Right renal cortex interstitium (tissue), 3 donors: ENCODE measurements at regions not wholly inside any gene's neighbourhood (a gene's known extent, or its start where the extent isn't known, plus 50 kb on each side); places are given as distances from the start of the nearest gene placed in this dataset.

Source experiments
- DNase-seq, 3 donors: peaks; one replicate each; pipeline ENCODE4 v3.0.0-alpha.2; 2013; ENCODE audit warnings: low read depth in 3 of 3, low spot score in 2 of 3

- DNase-seq: no peak
Measured at GRCh38 chr11:93959663-93960062, 61.5 kb upstream of the HEPHL1 start.

GRCh38 chr11:93963072-93963471, 58.1 kb upstream of the HEPHL1 start:
- no peak for DNase-seq

- no peak for DNase-seq
Measured at GRCh38 chr11:93967258-93967657, 53.9 kb upstream of the HEPHL1 start.

- DNase-seq: no peak
Measured at GRCh38 chr11:93967944-93968343, 53.2 kb upstream of the HEPHL1 start.

- DNase-seq: no peak
Measured at GRCh38 chr11:93969925-93970922, 50.9 kb upstream of the HEPHL1 start.
